ENCODE measurements at regions not wholly inside any gene's neighbourhood (a gene's known extent, or its start where the extent isn't known, plus 50 kb on each side); places are given as distances from the start of the nearest gene placed in this dataset.
A peak's percentile ranks its signal among the peaks of the same experiment; 100 is the strongest.

DNA sequence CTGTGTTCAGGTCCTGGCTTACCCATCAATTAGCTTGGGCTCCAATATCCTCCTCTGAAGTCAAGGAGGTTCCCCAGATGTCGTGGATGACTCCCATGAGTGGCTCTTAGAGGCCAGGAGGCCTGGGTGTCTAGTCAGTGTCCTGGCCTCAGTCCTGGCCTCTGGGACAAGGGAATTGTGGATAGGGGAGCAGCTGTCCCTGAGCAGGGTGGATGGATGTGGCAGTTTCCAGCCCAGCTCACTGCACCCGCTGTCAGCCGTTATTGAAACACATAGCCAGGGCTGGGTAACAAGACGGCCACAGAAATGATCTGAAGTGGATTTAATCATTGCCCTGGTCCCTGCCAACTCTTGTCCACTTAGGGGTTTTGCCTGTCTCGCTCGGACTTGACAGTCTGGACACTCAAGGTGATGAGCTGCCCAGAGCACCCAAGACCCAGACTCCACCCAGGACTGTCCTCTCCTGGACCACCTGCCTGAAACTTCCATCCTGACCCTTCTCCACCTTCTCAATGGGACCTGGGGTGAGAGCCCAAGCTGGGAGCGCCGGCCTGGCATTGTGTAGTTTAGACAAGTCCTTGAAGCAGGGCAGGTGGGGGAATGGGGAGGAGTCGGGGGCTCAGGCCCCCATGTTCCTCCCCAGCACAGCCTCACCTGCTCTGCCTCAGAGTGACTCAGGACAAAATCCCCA, 182.1 kb upstream of the SDK2 start:
- Histone ChIP-seq H3K9me3 (ENCODE audit: control insufficient read depth, insufficient read depth, low read length) (no peaks in the 10 kb centered on the region), H3K4me1 (ENCODE audit: control insufficient read depth, insufficient read depth, low read length) (peaks cover 7% of the 10 kb centered on the region), H3K36me3 (ENCODE audit: control insufficient read depth, insufficient read depth, low read length) (no peaks in the 10 kb centered on the region), H3K27me3 (ENCODE audit: control insufficient read depth, insufficient read depth, low read length) (peaks cover 3% of the 10 kb centered on the region), H3K27ac (ENCODE audit: low read depth, low read length) (no peak overlapping the region), H3K4me3 (ENCODE audit: low read depth, low read length) (no peak overlapping the region)
- WGBS (ENCODE audit: insufficient coverage), result 91% methylated on average over 7 of the region's 9 CpGs
- no peak for DNase-seq (ENCODE audit: low read depth in 4 of 6, low spot score in 6 of 6)

DNA sequence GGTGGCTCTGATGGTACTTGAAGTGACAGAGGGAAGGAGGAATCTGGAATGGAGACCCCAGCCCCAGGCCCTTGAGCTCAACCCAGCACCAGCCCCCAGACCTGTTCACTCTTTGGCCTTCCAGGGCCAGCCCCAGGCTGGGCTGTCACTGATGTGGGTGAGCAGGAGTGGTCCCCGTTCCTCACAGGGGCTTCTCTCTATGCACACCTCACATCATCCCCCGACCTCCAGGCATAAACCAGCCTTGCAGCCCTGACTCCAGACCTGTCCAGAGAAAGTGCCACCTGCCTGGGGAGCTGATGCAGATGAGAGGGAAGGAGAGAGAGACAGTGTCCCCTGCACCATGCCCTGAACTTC, 182.6 kb upstream of the SDK2 start:
- H3K9me3 ChIP-seq (ENCODE audit: control insufficient read depth, insufficient read depth, low read length), result no peaks in the 10 kb centered on the region
- WGBS (ENCODE audit: insufficient coverage), result no CpG with 5 or more reads among the region's 2 CpGs

GRCh38 chr17:73827627-73828291, 183.5 kb upstream of the SDK2 start:
- H3K4me3 ChIP-seq (ENCODE audit: low read depth, low read length), result no peak overlapping the region
- no peak overlapping the region for H3K27ac ChIP-seq (ENCODE audit: low read depth, low read length)
- H3K9me3 ChIP-seq (ENCODE audit: control insufficient read depth, insufficient read depth, low read length), result no peaks in the 10 kb centered on the region
- WGBS (ENCODE audit: insufficient coverage), result 45% methylated on average over 18 of the region's 19 CpGs
- H3K4me1 ChIP-seq (ENCODE audit: control insufficient read depth, insufficient read depth, low read length), result peaks cover 7% of the 10 kb centered on the region
- H3K27me3 ChIP-seq (ENCODE audit: control insufficient read depth, insufficient read depth, low read length), result peaks cover 3% of the 10 kb centered on the region
- DNase-seq (ENCODE audit: low read depth in 4 of 6, low spot score in 6 of 6), result peak in 1 of 6 donors; percentile 10
- no peaks in the 10 kb centered on the region for H3K36me3 ChIP-seq (ENCODE audit: control insufficient read depth, insufficient read depth, low read length)

More for the DNA sequence above, 182.6 kb upstream of the SDK2 start:
- Histone ChIP-seq H3K27ac (ENCODE audit: low read depth, low read length) (no peak overlapping the region), H3K4me1 (ENCODE audit: control insufficient read depth, insufficient read depth, low read length) (peaks cover 7% of the 10 kb centered on the region), H3K27me3 (ENCODE audit: control insufficient read depth, insufficient read depth, low read length) (peaks cover 3% of the 10 kb centered on the region), H3K4me3 (ENCODE audit: low read depth, low read length) (no peak overlapping the region), H3K36me3 (ENCODE audit: control insufficient read depth, insufficient read depth, low read length) (no peaks in the 10 kb centered on the region)
- no peak for DNase-seq (ENCODE audit: low read depth in 4 of 6, low spot score in 6 of 6)

GRCh38 chr17:73829676-73830280, 185.5 kb upstream of the SDK2 start:
- WGBS (ENCODE audit: insufficient coverage), result 93% methylated on average over 11 of the region's 13 CpGs
- H3K27me3 ChIP-seq (ENCODE audit: control insufficient read depth, insufficient read depth, low read length), result peaks cover 4% of the 10 kb centered on the region
- peaks cover 7% of the 10 kb centered on the region for H3K4me1 ChIP-seq (ENCODE audit: control insufficient read depth, insufficient read depth, low read length)
- H3K4me3 ChIP-seq (ENCODE audit: low read depth, low read length), result no peak overlapping the region
- no peak for DNase-seq (ENCODE audit: low read depth in 4 of 6, low spot score in 6 of 6)
- H3K27ac ChIP-seq (ENCODE audit: low read depth, low read length), result no peak overlapping the region
- H3K9me3 ChIP-seq (ENCODE audit: control insufficient read depth, insufficient read depth, low read length), result no peaks in the 10 kb centered on the region
- H3K36me3 ChIP-seq (ENCODE audit: control insufficient read depth, insufficient read depth, low read length), result no peaks in the 10 kb centered on the region

- H3K27me3 ChIP-seq (ENCODE audit: control insufficient read depth, insufficient read depth, low read length), result peaks cover 3% of the 10 kb centered on the region
- WGBS (ENCODE audit: insufficient coverage), result 93% methylated on average over 6 of the region's 6 CpGs
- no peak for DNase-seq (ENCODE audit: low read depth in 4 of 6, low spot score in 6 of 6)
- H3K36me3 ChIP-seq (ENCODE audit: control insufficient read depth, insufficient read depth, low read length), result no peaks in the 10 kb centered on the region
- peaks cover 7% of the 10 kb centered on the region for H3K4me1 ChIP-seq (ENCODE audit: control insufficient read depth, insufficient read depth, low read length)
- H3K9me3 ChIP-seq (ENCODE audit: control insufficient read depth, insufficient read depth, low read length), result no peaks in the 10 kb centered on the region
- no peak overlapping the region for H3K4me3 ChIP-seq (ENCODE audit: low read depth, low read length)
- no peak overlapping the region for H3K27ac ChIP-seq (ENCODE audit: low read depth, low read length)
These were observed 187.5 kb upstream of the SDK2 start for GRCh38 chr17:73831699-73832098.

GRCh38 chr17:73833775-73834488, 189.7 kb upstream of the SDK2 start:
- Histone ChIP-seq H3K4me1 (ENCODE audit: control insufficient read depth, insufficient read depth, low read length) (peaks cover 5% of the 10 kb centered on the region), H3K27me3 (ENCODE audit: control insufficient read depth, insufficient read depth, low read length) (peaks cover 3% of the 10 kb centered on the region), H3K36me3 (ENCODE audit: control insufficient read depth, insufficient read depth, low read length) (no peaks in the 10 kb centered on the region), H3K4me3 (ENCODE audit: low read depth, low read length) (no peak overlapping the region), H3K9me3 (ENCODE audit: control insufficient read depth, insufficient read depth, low read length) (no peaks in the 10 kb centered on the region), H3K27ac (ENCODE audit: low read depth, low read length) (no peak overlapping the region)
- 48% methylated on average over 14 of the region's 17 CpGs for WGBS (ENCODE audit: insufficient coverage)
- DNase-seq (ENCODE audit: low read depth in 4 of 6, low spot score in 6 of 6), result peak in 2 of 6 donors; percentile 35 to 69

- Histone ChIP-seq H3K36me3 (ENCODE audit: control insufficient read depth, insufficient read depth, low read length) (no peaks in the 10 kb centered on the region), H3K27me3 (ENCODE audit: control insufficient read depth, insufficient read depth, low read length) (peaks cover 3% of the 10 kb centered on the region), H3K4me3 (ENCODE audit: low read depth, low read length) (no peak overlapping the region), H3K9me3 (ENCODE audit: control insufficient read depth, insufficient read depth, low read length) (no peaks in the 10 kb centered on the region), H3K27ac (ENCODE audit: low read depth, low read length) (no peak overlapping the region), H3K4me1 (ENCODE audit: control insufficient read depth, insufficient read depth, low read length) (peaks cover 7% of the 10 kb centered on the region)
- WGBS (ENCODE audit: insufficient coverage), result 96% methylated on average over 10 of the region's 17 CpGs
- no peak for DNase-seq (ENCODE audit: low read depth in 4 of 6, low spot score in 6 of 6)
These were observed 190.6 kb upstream of the SDK2 start for GRCh38 chr17:73834684-73835343.

DNA sequence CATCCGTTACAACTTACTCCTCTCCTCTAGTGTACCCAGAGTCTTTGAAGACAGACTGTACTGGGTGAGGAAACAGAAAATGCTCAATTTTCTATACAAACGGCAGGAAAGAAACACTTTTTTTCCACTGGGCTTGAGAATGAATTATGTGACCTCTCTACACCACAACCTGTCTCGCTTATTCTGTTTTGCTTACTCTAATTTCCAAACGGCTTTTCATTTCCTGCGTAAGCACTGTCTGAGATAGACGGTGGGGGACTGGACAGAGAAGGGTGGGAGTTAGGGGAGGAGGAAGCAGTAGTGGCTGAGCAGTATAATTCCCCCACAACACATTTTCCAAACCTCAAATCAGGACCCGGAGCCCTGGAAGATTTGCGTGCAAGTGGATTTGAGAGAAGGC, 191.4 kb upstream of the SDK2 start:
- H3K4me3 ChIP-seq (ENCODE audit: low read depth, low read length), result no peak overlapping the region
- H3K36me3 ChIP-seq (ENCODE audit: control insufficient read depth, insufficient read depth, low read length), result no peaks in the 10 kb centered on the region
- H3K27ac ChIP-seq (ENCODE audit: low read depth, low read length), result no peak overlapping the region
- DNase-seq (ENCODE audit: low read depth in 4 of 6, low spot score in 6 of 6), result no peak
- WGBS (ENCODE audit: insufficient coverage), result 63% methylated on average over 1 of the region's 8 CpGs
- no peaks in the 10 kb centered on the region for H3K9me3 ChIP-seq (ENCODE audit: control insufficient read depth, insufficient read depth, low read length)
- H3K27me3 ChIP-seq (ENCODE audit: control insufficient read depth, insufficient read depth, low read length), result peaks cover 3% of the 10 kb centered on the region
- peaks cover 7% of the 10 kb centered on the region for H3K4me1 ChIP-seq (ENCODE audit: control insufficient read depth, insufficient read depth, low read length)

DNA sequence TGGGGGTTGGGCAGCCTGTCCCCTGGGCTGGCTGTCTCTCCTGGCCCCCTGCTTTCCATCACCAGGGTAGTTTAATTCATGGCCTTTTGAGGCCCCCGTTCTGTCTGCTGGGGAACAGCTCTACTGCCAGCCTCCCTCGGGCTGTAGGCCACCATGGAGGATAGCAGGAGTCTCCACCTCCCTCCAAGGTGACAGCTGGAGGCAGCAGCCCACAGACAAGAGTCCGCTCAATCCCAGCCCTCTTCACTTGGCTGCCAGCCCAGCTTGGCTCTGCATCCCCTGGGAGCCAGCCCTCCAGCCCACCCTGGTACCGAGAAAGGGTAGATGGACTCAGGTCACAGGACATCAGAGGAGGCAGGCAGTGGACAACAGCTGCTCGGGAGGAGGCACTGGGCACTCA, 194.6 kb upstream of the SDK2 start:
- Histone ChIP-seq H3K4me1 (ENCODE audit: control insufficient read depth, insufficient read depth, low read length) (peaks cover 7% of the 10 kb centered on the region), H3K27me3 (ENCODE audit: control insufficient read depth, insufficient read depth, low read length) (peaks cover 3% of the 10 kb centered on the region), H3K4me3 (ENCODE audit: low read depth, low read length) (no peak overlapping the region), H3K9me3 (ENCODE audit: control insufficient read depth, insufficient read depth, low read length) (no peaks in the 10 kb centered on the region), H3K27ac (ENCODE audit: low read depth, low read length) (no peak overlapping the region), H3K36me3 (ENCODE audit: control insufficient read depth, insufficient read depth, low read length) (no peaks in the 10 kb centered on the region)
- peak in 2 of 6 donors; percentile 55 to 57 for DNase-seq (ENCODE audit: low read depth in 4 of 6, low spot score in 6 of 6)
- 40% methylated on average over 4 of the region's 5 CpGs for WGBS (ENCODE audit: insufficient coverage)

All from spinal cord (tissue), 9 donors.